HL-60 (cell line): ENCODE measurements at regions not wholly inside any gene's neighbourhood (a gene's known extent, or its start where the extent isn't known, plus 50 kb on each side); places are given as distances from the start of the nearest gene placed in this dataset.

Source experiments
- DNase-seq, 2 experiments: peaks; one replicate each; pipeline ENCODE4 v3.0.0-alpha.2; 2010 to 2020; ENCODE audit warnings: low read depth in 1 of 2, low spot score in 1 of 2
- H3K27ac ChIP-seq: fragments of 250-450 bp; sonication (Bioruptor Pico); replicated peaks from 2 replicates; pipeline ENCODE4 v1.5.1; 2020; ENCODE audit warnings: mild to moderate bottlenecking, moderate library complexity
- H3K27me3 ChIP-seq: fragments of 250-450 bp; sonication (Bioruptor Pico); 2 replicates; pipeline ENCODE4 v1.5.1; 2021; ENCODE audit warnings: mild to moderate bottlenecking, moderate library complexity; ENCODE audit not compliant: insufficient read depth, poor library complexity, severe bottlenecking
- H3K4me3 ChIP-seq: replicated peaks from 2 replicates; pipeline ENCODE4 v1.5.1; 2011; ENCODE audit warnings: mild to moderate bottlenecking, control low read depth, low read length; ENCODE audit not compliant: insufficient read depth
- CTCF ChIP-seq: IDR thresholded peaks from one replicate; pipeline ENCODE4 v1.5.1; 2011; ENCODE audit warnings: low read length, control low read depth, inconsistent platforms; ENCODE audit not compliant: insufficient read depth
- GABPA ChIP-seq: IDR thresholded peaks from 2 replicates; pipeline ENCODE4 v1.6.1; 2012; ENCODE audit warnings: low read depth
- POLR2AphosphoS5 ChIP-seq: IDR thresholded peaks from 2 replicates; pipeline ENCODE4 v1.6.1; 2012; ENCODE audit warnings: low read depth
- REST ChIP-seq: IDR thresholded peaks from 2 replicates; pipeline ENCODE4 v1.6.1; 2012; ENCODE audit warnings: low read depth; ENCODE audit not compliant: insufficient replicate concordance
- SPI1 ChIP-seq: IDR thresholded peaks from 2 replicates; pipeline ENCODE4 v1.6.1; 2012; ENCODE audit warnings: low read depth, mild to moderate bottlenecking, borderline replicate concordance

GRCh38 chr3:135867911-135868310 is 97.6 kb upstream of the PPP2R3A start:
- no peak for DNase-seq
- peaks cover 6% of the 10 kb centered on the region for H3K27me3 ChIP-seq
- TF ChIP-seq SPI1 (no peak), POLR2AphosphoS5 (no peak), REST (no peak), GABPA (no peak)
- no peak overlapping the region for H3K4me3 ChIP-seq
- no peak overlapping the region for H3K27ac ChIP-seq

GRCh38 chr3:135868801-135869200 is 96.7 kb upstream of the PPP2R3A start:
- Histone ChIP-seq H3K27ac (no peak overlapping the region), H3K4me3 (no peak overlapping the region), H3K27me3 (peaks cover 6% of the 10 kb centered on the region)
- TF ChIP-seq CTCF (no peak), REST (no peak)
- no peak for DNase-seq

GRCh38 chr3:135869439-135870105 is 96.0 kb upstream of the PPP2R3A start:
- H3K27ac ChIP-seq: no peak overlapping the region
- no peak for TF ChIP-seq GABPA
- no peak for TF ChIP-seq POLR2AphosphoS5
- no peak for TF ChIP-seq REST
- TF ChIP-seq SPI1: no peak
- H3K4me3 ChIP-seq: no peak overlapping the region
- H3K27me3 ChIP-seq: peaks cover 6% of the 10 kb centered on the region
- DNase-seq: no peak

- DNase-seq: no peak
- Histone ChIP-seq H3K27ac (no peak overlapping the region), H3K4me3 (no peak overlapping the region), H3K27me3 (peaks cover 6% of the 10 kb centered on the region)
- TF ChIP-seq REST: no peak
- TF ChIP-seq GABPA: no peak
- TF ChIP-seq SPI1: no peak
- TF ChIP-seq CTCF: no peak
- TF ChIP-seq POLR2AphosphoS5: no peak
Observed at GRCh38 chr3:135871311-135871710, 94.2 kb upstream of the PPP2R3A start.
